CD4-positive, alpha-beta T cell (primary cell): ENCODE measurements at regions not wholly inside any gene's neighbourhood (a gene's known extent, or its start where the extent isn't known, plus 50 kb on each side); places are given as distances from the start of the nearest gene placed in this dataset.

Experiments used
- ATAC-seq: fragments of 200-7000 bp; cut with Tn5 transposase; one replicate; pipeline ENCODE4 v1.10.0; 2022; ENCODE audit warnings: mild to moderate bottlenecking; ENCODE audit not compliant: poor library complexity
- CTCF ChIA-PET: fragments of 350-600 bp; sonication (Branson Sonifier 250); formaldehyde crosslinking; loops from one replicate; lab custom pipeline; 2021; ENCODE audit warnings: antibody characterized with exemption, inconsistent platforms; lab: Charles Lee
- POLR2A ChIA-PET: fragments of 350-600 bp; sonication (Branson Sonifier 250); formaldehyde crosslinking; loops from one replicate; lab custom pipeline; 2021; ENCODE audit warnings: antibody characterized with exemption, inconsistent platforms; lab: Charles Lee
- DNase-seq, 14 experiments: peaks; one replicate each; pipeline ENCODE4 v3.0.0-alpha.2; 2013 to 2020; ENCODE audit warnings: mixed read lengths in 2 of 14
- H3K27ac ChIP-seq, 2 donors: one replicate each; pipeline versions ENCODE4 v1.5.1 to v1.7.0; 2013; ENCODE audit warnings: low read length in 2 of 2, low read depth in 1 of 2, mild to moderate bottlenecking in 1 of 2
- H3K27me3 ChIP-seq, 2 experiments: 1 replicate in 1 of 2; 2 replicates in 1 of 2; pipeline versions ENCODE4 v1.6.1 to v1.7.0; 2013; ENCODE audit warnings: low read length in 2 of 2, control low read depth in 1 of 2, mild to moderate bottlenecking in 1 of 2, moderate library complexity in 1 of 2; ENCODE audit not compliant: insufficient read depth in 2 of 2, control insufficient read depth in 1 of 2
- H3K36me3 ChIP-seq: one replicate; pipeline ENCODE4 v1.6.1; 2013; ENCODE audit warnings: low read length, control low read depth; ENCODE audit not compliant: insufficient read depth
- H3K4me1 ChIP-seq: one replicate; pipeline ENCODE4 v1.6.1; 2013; ENCODE audit warnings: low read length, control low read depth; ENCODE audit not compliant: insufficient read depth
- H3K4me3 ChIP-seq: one replicate; pipeline ENCODE4 v1.5.1; 2013; ENCODE audit warnings: mild to moderate bottlenecking, low read length, moderate library complexity
- H3K9me3 ChIP-seq, 2 experiments: 1 replicate in 1 of 2; 2 replicates in 1 of 2; pipeline versions ENCODE4 v1.6.1 to v1.7.0; 2013; ENCODE audit warnings: low read length in 2 of 2, mild to moderate bottlenecking in 2 of 2, control low read depth in 1 of 2, moderate library complexity in 1 of 2; ENCODE audit not compliant: control insufficient read depth in 1 of 2, insufficient read depth in 1 of 2
- H3K27ac Mint-ChIP-seq: one replicate; pipeline ENCODE4 v1.8.0; 2020; ENCODE audit warnings: mixed read lengths
- H3K27me3 Mint-ChIP-seq: one replicate; pipeline ENCODE4 v1.8.0; 2021; ENCODE audit warnings: mixed read lengths
- H3K36me3 Mint-ChIP-seq: one replicate; pipeline ENCODE4 v1.8.0; 2021; ENCODE audit warnings: low read depth, mixed read lengths
- H3K4me1 Mint-ChIP-seq: one replicate; pipeline ENCODE4 v1.8.0; 2021; ENCODE audit warnings: low read depth, mixed read lengths
- H3K4me3 Mint-ChIP-seq: one replicate; pipeline ENCODE4 v1.8.0; 2020; ENCODE audit warnings: mild to moderate bottlenecking, mixed read lengths
- H3K9me3 Mint-ChIP-seq: one replicate; pipeline ENCODE4 v1.8.0; 2020; ENCODE audit warnings: mixed read lengths
- intact Hi-C, 2 experiments: fragments of 100-400 bp; cut with DNase I in 1 of 2; cut with micrococcal nuclease in 1 of 2; formaldehyde crosslinking; loops; one replicate each; pipeline versions ENCODE4 v1.15.1 to v1.9.0; 2023 to 2025; cut with DNase I, micrococcal nuclease
- TF ChIP-seq, protein P1 (sequence below): fragments of 200-600 bp; IDR thresholded peaks from one replicate; pipeline ENCODE4 v1.8.0; 2022; ENCODE audit warnings: antibody characterized with exemption, mild to moderate bottlenecking

- H3K27ac Mint-ChIP-seq: no peak overlapping the region
- H3K4me3 ChIP-seq: no peak overlapping the region
- no peak overlapping the region for H3K4me3 Mint-ChIP-seq
- H3K4me1 Mint-ChIP-seq: no peaks in the 10 kb centered on the region
- intact Hi-C loops: no loop called here
- H3K36me3 Mint-ChIP-seq: no peaks in the 10 kb centered on the region
- ATAC-seq: no peak
- no peak for DNase-seq
- ChIA-PET POLR2A (no interaction called here), CTCF (no interaction called here)
- H3K9me3 Mint-ChIP-seq: peaks cover 2% of the 10 kb centered on the region
- no peaks in the 10 kb centered on the region for H3K27me3 ChIP-seq
- H3K27ac ChIP-seq: no peak overlapping the region
- H3K36me3 ChIP-seq: no peaks in the 10 kb centered on the region
- TF ChIP-seq, protein P1, sequence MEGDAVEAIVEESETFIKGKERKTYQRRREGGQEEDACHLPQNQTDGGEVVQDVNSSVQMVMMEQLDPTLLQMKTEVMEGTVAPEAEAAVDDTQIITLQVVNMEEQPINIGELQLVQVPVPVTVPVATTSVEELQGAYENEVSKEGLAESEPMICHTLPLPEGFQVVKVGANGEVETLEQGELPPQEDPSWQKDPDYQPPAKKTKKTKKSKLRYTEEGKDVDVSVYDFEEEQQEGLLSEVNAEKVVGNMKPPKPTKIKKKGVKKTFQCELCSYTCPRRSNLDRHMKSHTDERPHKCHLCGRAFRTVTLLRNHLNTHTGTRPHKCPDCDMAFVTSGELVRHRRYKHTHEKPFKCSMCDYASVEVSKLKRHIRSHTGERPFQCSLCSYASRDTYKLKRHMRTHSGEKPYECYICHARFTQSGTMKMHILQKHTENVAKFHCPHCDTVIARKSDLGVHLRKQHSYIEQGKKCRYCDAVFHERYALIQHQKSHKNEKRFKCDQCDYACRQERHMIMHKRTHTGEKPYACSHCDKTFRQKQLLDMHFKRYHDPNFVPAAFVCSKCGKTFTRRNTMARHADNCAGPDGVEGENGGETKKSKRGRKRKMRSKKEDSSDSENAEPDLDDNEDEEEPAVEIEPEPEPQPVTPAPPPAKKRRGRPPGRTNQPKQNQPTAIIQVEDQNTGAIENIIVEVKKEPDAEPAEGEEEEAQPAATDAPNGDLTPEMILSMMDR: no peak
- no peaks in the 10 kb centered on the region for H3K27me3 Mint-ChIP-seq
- H3K4me1 ChIP-seq: no peaks in the 10 kb centered on the region
- H3K9me3 ChIP-seq: no peaks in the 10 kb centered on the region
Measured at GRCh38 chr12:126428769-126429168, 1363.5 kb downstream of the AACS start.

DNA sequence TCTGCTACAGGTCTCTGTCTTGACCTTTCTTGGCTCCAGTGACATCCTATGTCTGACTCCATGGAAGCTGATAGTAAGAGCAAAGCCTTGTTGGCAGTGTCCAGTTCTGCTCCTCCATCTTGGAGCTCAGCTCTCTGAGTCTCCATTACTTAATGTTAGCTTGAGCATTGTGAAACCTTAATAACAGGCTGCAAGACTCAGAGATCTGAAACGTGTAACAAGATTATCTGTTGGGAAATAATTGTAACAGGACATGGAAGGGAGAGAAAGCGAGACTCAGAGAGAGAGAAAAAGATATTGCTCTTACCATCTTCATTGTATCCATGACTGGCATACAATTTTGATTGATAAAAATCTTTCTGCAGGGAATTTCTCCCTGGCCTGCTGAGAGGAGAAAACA, 1365.7 kb downstream of the AACS start:
- no peaks in the 10 kb centered on the region for H3K27me3 ChIP-seq
- CTCF ChIA-PET: no interaction called here

GRCh38 chr12:126431767-126432166, 1366.5 kb downstream of the AACS start:
- TF ChIP-seq, protein P1: no peak
- Mint-ChIP-seq H3K4me1 (no peaks in the 10 kb centered on the region), H3K9me3 (peaks cover 2% of the 10 kb centered on the region), H3K4me3 (no peak overlapping the region), H3K27me3 (no peaks in the 10 kb centered on the region), H3K36me3 (no peaks in the 10 kb centered on the region), H3K27ac (no peak overlapping the region)
- ChIA-PET CTCF (no interaction called here), POLR2A (no interaction called here)
- intact Hi-C loops: no loop called here
- no peak overlapping the region for H3K27ac ChIP-seq
- no peaks in the 10 kb centered on the region for H3K27me3 ChIP-seq
- H3K36me3 ChIP-seq: no peaks in the 10 kb centered on the region
- no peak overlapping the region for H3K4me3 ChIP-seq
- no peak for DNase-seq
- no peaks in the 10 kb centered on the region for H3K9me3 ChIP-seq
- ATAC-seq: no peak
- H3K4me1 ChIP-seq: no peaks in the 10 kb centered on the region

More for the DNA sequence above, 1365.7 kb downstream of the AACS start:
- no peak overlapping the region for H3K4me3 Mint-ChIP-seq
- H3K27ac ChIP-seq: no peak overlapping the region
- peaks cover 1% of the 10 kb centered on the region for H3K9me3 Mint-ChIP-seq
- H3K9me3 ChIP-seq: no peaks in the 10 kb centered on the region
- H3K4me3 ChIP-seq: no peak overlapping the region
- no peaks in the 10 kb centered on the region for H3K4me1 ChIP-seq
- no peaks in the 10 kb centered on the region for H3K36me3 ChIP-seq
- no peak overlapping the region for H3K27ac Mint-ChIP-seq
- H3K27me3 Mint-ChIP-seq: no peaks in the 10 kb centered on the region
- TF ChIP-seq, protein P1: no peak
- ATAC-seq (no peak), DNase-seq (no peak)
- intact Hi-C loops: no loop called here
- POLR2A ChIA-PET: no interaction called here
- H3K36me3 Mint-ChIP-seq: no peaks in the 10 kb centered on the region
- no peaks in the 10 kb centered on the region for H3K4me1 Mint-ChIP-seq
